HFF-Myc (cell line): ENCODE measurements at regions not wholly inside any gene's neighbourhood (a gene's known extent, or its start where the extent isn't known, plus 50 kb on each side); places are given as distances from the start of the nearest gene placed in this dataset.

Experiments
- DNase-seq: peaks from one replicate; pipeline ENCODE4 v3.0.0-alpha.2; 2011; ENCODE audit warnings: low read depth; ENCODE audit errors: extremely low read depth
- H3K4me3 ChIP-seq: replicated peaks from 2 replicates; pipeline ENCODE4 v1.5.1; 2011; ENCODE audit warnings: low read depth, mild to moderate bottlenecking, control low read depth, low read length
- CTCF ChIP-seq: IDR thresholded peaks from 2 replicates; pipeline ENCODE4 v1.5.1; 2012; ENCODE audit warnings: mild to moderate bottlenecking, low read depth, low read length, control low read depth; ENCODE audit errors: missing control alignments

GRCh38 chr12:124663771-124664366, 96.5 kb upstream of the NCOR2 start:
- DNase-seq, result no peak
- no peak overlapping the region for H3K4me3 ChIP-seq
- no peak for TF ChIP-seq CTCF

- H3K4me3 ChIP-seq, result no peak overlapping the region
- no peak for TF ChIP-seq CTCF
- DNase-seq, result no peak
Observed at GRCh38 chr12:124663206-124663605, 95.8 kb upstream of the NCOR2 start.

DNA sequence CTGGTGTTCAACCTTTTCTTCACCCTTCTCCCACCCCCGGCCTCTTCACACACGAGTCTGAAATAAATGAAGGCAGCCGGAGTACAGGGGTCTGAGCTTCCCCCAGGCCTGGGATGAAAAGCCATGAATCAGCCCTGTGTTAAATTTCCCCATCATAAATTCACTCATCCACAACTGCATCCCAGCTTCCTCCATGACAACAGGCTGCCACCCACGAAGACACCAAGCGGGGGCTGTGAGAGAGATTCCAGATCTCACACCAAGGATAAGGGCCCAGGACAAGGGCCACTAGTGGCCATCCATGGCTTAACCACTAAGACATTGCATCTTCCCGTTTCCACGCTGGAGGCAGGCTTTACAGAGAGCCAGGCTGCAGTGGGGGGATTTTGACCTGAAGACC, 93.9 kb upstream of the NCOR2 start:
- H3K4me3 ChIP-seq, result no peak overlapping the region
- no peak for DNase-seq
- TF ChIP-seq CTCF, result no peak

- no peak for DNase-seq
- no peak for TF ChIP-seq CTCF
- no peak overlapping the region for H3K4me3 ChIP-seq
Observed at GRCh38 chr12:124660851-124661250, 93.4 kb upstream of the NCOR2 start.

DNA sequence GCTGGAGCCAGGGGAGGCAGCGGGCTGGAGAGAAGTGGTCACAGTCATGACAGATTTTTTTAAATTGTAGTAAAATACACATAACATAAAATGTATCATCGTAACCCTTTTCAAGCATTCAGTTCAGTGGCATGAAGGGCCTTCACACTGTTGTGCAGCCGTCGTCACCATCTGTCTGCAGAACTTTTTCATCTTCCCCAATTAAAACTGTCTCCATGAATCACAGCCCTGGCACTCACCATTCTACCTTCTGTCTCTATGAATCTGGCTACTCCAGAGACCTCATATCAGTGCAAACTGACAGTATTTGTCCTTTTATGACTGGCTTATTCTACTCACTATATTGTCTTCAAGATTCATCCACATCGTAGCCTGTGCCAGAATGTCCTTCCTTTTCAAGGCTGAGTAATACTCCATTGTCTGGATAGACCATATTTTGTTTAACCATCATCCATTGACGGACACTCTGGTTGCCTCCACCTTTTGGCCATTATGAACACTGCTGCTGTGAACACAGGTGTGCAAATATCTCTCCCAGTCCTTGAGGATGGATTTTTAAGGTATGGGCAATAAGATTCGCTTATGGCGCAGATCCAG, 91.5 kb upstream of the NCOR2 start:
- no peak for DNase-seq
- no peak for TF ChIP-seq CTCF

GRCh38 chr12:124658302-124658701, 90.9 kb upstream of the NCOR2 start:
- H3K4me3 ChIP-seq, result no peak overlapping the region
- no peak for TF ChIP-seq CTCF
- no peak for DNase-seq

More for the DNA sequence above, 91.5 kb upstream of the NCOR2 start:
- H3K4me3 ChIP-seq, result no peak overlapping the region
